NCI-H2081 treated with DMSO at 0.1 percent for 48 hours (cell line): ENCODE measurements at regions not wholly inside any gene's neighbourhood (a gene's known extent, or its start where the extent isn't known, plus 50 kb on each side); places are given as distances from the start of the nearest gene placed in this dataset.
"Not testable (repeated sequence)": the region's sequence is repeated elsewhere in the genome, so short reads cannot be mapped to it uniquely, and the experiment has no call there.

Experiments
- DNase-seq: peaks from one replicate; lab custom pipeline; 2025; lab: John Stamatoyannopoulos, UW

- no peak for DNase-seq
Observed at GRCh38 chr21:22019766-22020165, 1021.6 kb downstream of the NCAM2 start.

- DNase-seq: no peak
Observed at GRCh38 chr21:22020221-22020620, 1022.0 kb downstream of the NCAM2 start.

- DNase-seq: not testable (repeated sequence)
Observed at GRCh38 chr21:22023896-22024295, 1025.7 kb downstream of the NCAM2 start.

- DNase-seq: no peak
Observed at GRCh38 chr21:22044431-22044830, 1046.2 kb downstream of the NCAM2 start.

- no peak for DNase-seq
Observed at GRCh38 chr21:22046576-22046975, 1048.4 kb downstream of the NCAM2 start.

- no peak for DNase-seq
Observed at GRCh38 chr21:22056904-22057303, 1058.7 kb downstream of the NCAM2 start.

- no peak for DNase-seq
Observed at GRCh38 chr21:22062472-22063139, 1064.4 kb downstream of the NCAM2 start.

GRCh38 chr21:22063140-22063539 lies 1064.9 kb downstream of the NCAM2 start:
- no peak for DNase-seq

GRCh38 chr21:22076471-22076870 lies 1078.3 kb downstream of the NCAM2 start:
- no peak for DNase-seq

GRCh38 chr21:22083899-22084298 lies 1085.7 kb downstream of the NCAM2 start:
- no peak for DNase-seq

GRCh38 chr21:22096314-22096713 lies 1098.1 kb downstream of the NCAM2 start:
- no peak for DNase-seq

GRCh38 chr21:22106720-22107410 lies 1108.7 kb downstream of the NCAM2 start:
- DNase-seq: no peak

GRCh38 chr21:22115746-22116145 lies 1117.5 kb downstream of the NCAM2 start:
- DNase-seq: no peak

- DNase-seq: no peak
Observed at GRCh38 chr21:22120616-22121266, 1122.5 kb downstream of the NCAM2 start.

GRCh38 chr21:22125581-22125980 lies 1127.4 kb downstream of the NCAM2 start:
- DNase-seq: no peak

- no peak for DNase-seq
Observed at GRCh38 chr21:22128671-22129070, 1130.5 kb downstream of the NCAM2 start.

GRCh38 chr21:22132358-22133071 lies 1134.3 kb downstream of the NCAM2 start:
- DNase-seq: no peak

- no peak for DNase-seq
Observed at GRCh38 chr21:22136740-22137139, 1138.5 kb downstream of the NCAM2 start.

GRCh38 chr21:22138297-22139016 lies 1140.2 kb downstream of the NCAM2 start:
- no peak for DNase-seq

- no peak for DNase-seq
Observed at GRCh38 chr21:22145545-22145944, 1147.3 kb downstream of the NCAM2 start.

- DNase-seq: no peak
Observed at GRCh38 chr21:22154579-22155274, 1156.5 kb downstream of the NCAM2 start.
